ENCODE measurements at regions not wholly inside any gene's neighbourhood (a gene's known extent, or its start where the extent isn't known, plus 50 kb on each side); places are given as distances from the start of the nearest gene placed in this dataset.
"Not testable (repeated sequence)": the region's sequence is repeated elsewhere in the genome, so short reads cannot be mapped to it uniquely, and the experiment has no call there.

- Mint-ChIP-seq H3K27ac (no peak overlapping the region), H3K9me3 (no peaks in the 10 kb centered on the region), H3K4me3 (no peak overlapping the region), H3K4me1 (ENCODE audit: low read depth) (peaks cover 2% of the 10 kb centered on the region), H3K27me3 (ENCODE audit: low read depth) (no peaks in the 10 kb centered on the region), H3K36me3 (ENCODE audit: low read depth) (no peaks in the 10 kb centered on the region)
- DNase-seq (ENCODE audit: low spot score): no peak
Measured at GRCh38 chr18:70418546-70419311, 129.9 kb downstream of the SOCS6 start.

DNA sequence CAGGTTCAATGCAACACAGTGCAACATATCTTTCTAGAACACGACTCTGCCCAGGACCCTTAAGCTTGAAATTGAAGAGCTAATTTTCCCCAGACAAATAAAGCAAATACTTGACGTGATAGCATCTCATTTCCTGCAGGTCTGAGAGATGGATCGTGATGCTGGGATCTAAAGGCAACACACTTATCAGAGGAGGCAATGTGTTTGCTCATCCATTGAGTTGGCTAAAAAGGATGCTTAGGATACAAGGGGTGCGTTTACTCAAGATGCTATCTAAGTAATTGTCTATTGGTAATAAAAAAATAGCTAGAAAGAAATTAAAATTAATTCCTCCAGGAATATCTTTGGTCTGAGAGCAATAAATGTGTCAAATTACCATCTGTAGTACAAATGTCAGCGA lies 129.0 kb downstream of the SOCS6 start:
- no peak overlapping the region for H3K4me3 Mint-ChIP-seq
- no peaks in the 10 kb centered on the region for H3K36me3 Mint-ChIP-seq (ENCODE audit: low read depth)
- no peaks in the 10 kb centered on the region for H3K9me3 Mint-ChIP-seq
- H3K27me3 Mint-ChIP-seq (ENCODE audit: low read depth): no peaks in the 10 kb centered on the region
- no peak for DNase-seq (ENCODE audit: low spot score)
- H3K4me1 Mint-ChIP-seq (ENCODE audit: low read depth): no peaks in the 10 kb centered on the region
- no peak overlapping the region for H3K27ac Mint-ChIP-seq

DNA sequence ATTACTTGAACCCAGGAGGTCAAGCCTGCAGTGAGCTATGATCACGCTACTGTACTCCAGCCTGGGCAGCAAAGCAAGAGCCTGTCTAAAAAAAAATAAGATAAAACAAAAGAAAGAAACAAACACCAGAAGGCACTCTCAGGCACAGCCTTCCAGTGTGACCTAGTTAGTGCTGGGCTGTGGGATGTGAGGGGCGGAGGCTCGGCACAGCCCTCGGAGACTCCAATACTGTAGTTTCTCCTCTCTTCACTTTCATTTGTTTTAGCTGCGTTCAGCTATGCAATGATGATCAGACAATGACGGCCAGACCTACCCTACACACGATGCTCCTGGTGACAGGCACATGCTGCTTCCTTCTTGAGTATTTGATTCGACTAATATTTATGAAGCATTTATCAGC lies 127.7 kb downstream of the SOCS6 start:
- no peak overlapping the region for H3K4me3 Mint-ChIP-seq
- H3K36me3 Mint-ChIP-seq (ENCODE audit: low read depth): no peaks in the 10 kb centered on the region
- no peaks in the 10 kb centered on the region for H3K9me3 Mint-ChIP-seq
- H3K27ac Mint-ChIP-seq: no peak overlapping the region
- H3K4me1 Mint-ChIP-seq (ENCODE audit: low read depth): no peaks in the 10 kb centered on the region
- no peaks in the 10 kb centered on the region for H3K27me3 Mint-ChIP-seq (ENCODE audit: low read depth)
- no peak for DNase-seq (ENCODE audit: low spot score)

DNA sequence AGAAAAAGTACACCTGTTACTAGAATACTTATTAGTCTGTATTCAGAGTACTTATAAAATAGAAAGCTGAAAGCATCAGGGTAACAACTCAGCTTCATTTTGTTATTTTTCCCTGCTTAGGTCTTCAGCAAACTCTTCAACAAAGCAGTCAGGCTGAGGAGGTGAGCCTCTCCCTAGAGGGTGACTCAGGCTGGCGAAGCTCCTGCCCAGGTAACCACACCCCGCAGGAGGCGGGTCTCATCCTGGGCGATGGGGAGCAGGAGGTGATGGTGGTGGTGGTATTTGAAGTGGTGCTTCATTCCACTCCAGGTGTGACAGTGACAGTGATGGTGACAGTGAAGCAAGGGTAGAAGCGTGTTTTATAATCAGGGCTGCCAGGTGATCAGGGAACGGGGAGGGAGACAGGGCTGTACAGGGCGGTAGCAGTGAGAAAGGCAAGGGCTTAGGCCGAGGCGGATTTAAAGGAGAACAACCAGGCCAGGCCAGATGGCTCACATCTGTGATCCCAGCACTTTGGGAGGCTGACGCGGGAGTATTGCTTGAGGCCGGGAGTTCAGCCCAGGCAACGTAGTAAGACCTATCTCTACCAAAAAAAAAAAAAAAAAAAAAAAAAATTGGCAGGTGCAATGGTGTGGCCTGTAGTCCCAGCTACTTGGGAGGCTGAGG lies 127.1 kb downstream of the SOCS6 start:
- Mint-ChIP-seq H3K9me3 (no peaks in the 10 kb centered on the region), H3K4me1 (ENCODE audit: low read depth) (no peaks in the 10 kb centered on the region), H3K27ac (no peak overlapping the region), H3K4me3 (no peak overlapping the region), H3K27me3 (ENCODE audit: low read depth) (no peaks in the 10 kb centered on the region), H3K36me3 (ENCODE audit: low read depth) (no peaks in the 10 kb centered on the region)
- DNase-seq (ENCODE audit: low spot score): no peak

- no peaks in the 10 kb centered on the region for H3K36me3 Mint-ChIP-seq (ENCODE audit: low read depth)
- H3K27ac Mint-ChIP-seq: no peak overlapping the region
- no peaks in the 10 kb centered on the region for H3K9me3 Mint-ChIP-seq
- no peak overlapping the region for H3K4me3 Mint-ChIP-seq
- H3K27me3 Mint-ChIP-seq (ENCODE audit: low read depth): no peaks in the 10 kb centered on the region
- H3K4me1 Mint-ChIP-seq (ENCODE audit: low read depth): no peaks in the 10 kb centered on the region
- DNase-seq (ENCODE audit: low spot score): no peak
Measured at GRCh38 chr18:70414315-70414900, 125.6 kb downstream of the SOCS6 start.

DNA sequence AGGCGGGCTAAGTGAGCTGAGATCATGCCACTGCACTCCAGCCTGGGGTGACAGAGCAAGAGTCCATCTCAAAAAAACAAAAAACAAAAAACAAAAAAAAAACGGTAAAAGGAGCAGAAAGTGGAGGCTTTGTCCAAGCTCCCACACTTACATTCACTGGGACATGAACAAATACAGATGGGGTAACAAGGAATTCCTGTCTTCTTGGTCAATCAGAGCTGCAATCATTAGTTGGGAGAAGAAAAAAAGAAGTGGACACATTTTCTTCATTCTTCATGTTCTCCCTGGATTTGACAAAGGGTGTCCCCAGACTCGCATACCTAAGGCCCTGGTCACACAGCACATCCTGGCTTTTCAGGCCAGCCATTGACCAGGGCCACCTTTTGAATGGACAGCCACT lies 124.6 kb downstream of the SOCS6 start:
- H3K27ac Mint-ChIP-seq: no peak overlapping the region
- no peak overlapping the region for H3K4me3 Mint-ChIP-seq
- no peaks in the 10 kb centered on the region for H3K9me3 Mint-ChIP-seq
- no peaks in the 10 kb centered on the region for H3K36me3 Mint-ChIP-seq (ENCODE audit: low read depth)
- no peaks in the 10 kb centered on the region for H3K27me3 Mint-ChIP-seq (ENCODE audit: low read depth)
- no peaks in the 10 kb centered on the region for H3K4me1 Mint-ChIP-seq (ENCODE audit: low read depth)
- DNase-seq (ENCODE audit: low spot score): no peak

DNA sequence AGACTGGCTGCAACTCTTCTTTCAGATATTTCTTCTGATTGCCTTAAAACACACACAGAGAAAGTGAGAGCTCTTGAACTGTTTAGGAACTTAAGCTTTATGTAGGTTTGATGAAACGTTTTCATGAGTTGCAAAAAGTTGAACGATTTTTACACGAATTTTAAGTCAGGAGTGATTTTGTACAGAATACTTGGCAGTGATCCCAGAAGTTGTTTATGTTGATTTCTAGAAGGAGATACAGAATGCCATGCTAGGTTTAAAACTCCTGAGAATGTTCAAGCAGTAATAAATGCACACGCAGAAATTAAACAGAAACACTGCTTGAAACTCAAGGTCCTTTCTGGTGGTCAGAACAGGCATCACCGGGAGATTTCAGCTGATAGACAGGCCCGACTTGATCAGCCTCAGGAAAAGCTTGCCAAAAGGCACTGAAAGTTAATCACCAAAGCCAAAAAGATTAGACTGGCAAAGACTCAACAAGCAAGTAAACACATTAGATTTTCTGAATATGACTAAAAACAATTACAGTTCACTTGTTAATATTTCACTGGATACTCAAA lies 123.1 kb downstream of the SOCS6 start:
- DNase-seq (ENCODE audit: low spot score): no peak
- H3K4me1 Mint-ChIP-seq (ENCODE audit: low read depth): no peaks in the 10 kb centered on the region

GRCh38 chr18:70411307-70411706 lies 122.5 kb downstream of the SOCS6 start:
- no peak overlapping the region for H3K4me3 Mint-ChIP-seq
- no peak for DNase-seq (ENCODE audit: low spot score)
- no peaks in the 10 kb centered on the region for H3K36me3 Mint-ChIP-seq (ENCODE audit: low read depth)
- H3K9me3 Mint-ChIP-seq: no peaks in the 10 kb centered on the region
- H3K27me3 Mint-ChIP-seq (ENCODE audit: low read depth): no peaks in the 10 kb centered on the region
- H3K27ac Mint-ChIP-seq: no peak overlapping the region
- no peaks in the 10 kb centered on the region for H3K4me1 Mint-ChIP-seq (ENCODE audit: low read depth)

More for the DNA sequence above, 123.1 kb downstream of the SOCS6 start:
- Mint-ChIP-seq H3K36me3 (ENCODE audit: low read depth) (no peaks in the 10 kb centered on the region), H3K27ac (no peak overlapping the region), H3K4me3 (no peak overlapping the region), H3K27me3 (ENCODE audit: low read depth) (no peaks in the 10 kb centered on the region), H3K9me3 (no peaks in the 10 kb centered on the region)

GRCh38 chr18:70405052-70405451 lies 116.2 kb downstream of the SOCS6 start:
- no peak overlapping the region for H3K27ac Mint-ChIP-seq
- no peaks in the 10 kb centered on the region for H3K9me3 Mint-ChIP-seq
- H3K27me3 Mint-ChIP-seq (ENCODE audit: low read depth): no peaks in the 10 kb centered on the region
- H3K4me1 Mint-ChIP-seq (ENCODE audit: low read depth): no peaks in the 10 kb centered on the region
- H3K4me3 Mint-ChIP-seq: no peak overlapping the region
- H3K36me3 Mint-ChIP-seq (ENCODE audit: low read depth): no peaks in the 10 kb centered on the region
- DNase-seq (ENCODE audit: low spot score): no peak

DNA sequence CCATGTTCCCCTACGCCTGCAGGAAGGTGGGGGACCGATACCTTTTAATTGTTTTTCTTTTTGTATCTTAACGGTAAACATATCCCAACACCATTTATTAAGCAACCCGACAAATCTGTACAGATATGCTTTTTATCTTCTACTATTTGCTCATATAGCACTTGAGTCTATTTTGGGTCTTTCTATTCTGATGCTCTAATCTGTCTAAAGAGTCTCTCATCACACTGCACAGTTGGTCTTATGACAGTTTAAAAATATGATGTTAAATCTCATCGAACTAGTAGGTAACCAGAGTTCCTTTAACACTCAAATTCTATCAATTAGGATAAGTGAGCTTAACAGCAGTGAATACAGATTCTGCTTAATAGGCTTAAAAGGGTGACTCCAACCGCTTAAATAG lies 111.6 kb downstream of the SOCS6 start:
- Mint-ChIP-seq H3K4me3 (no peak overlapping the region), H3K36me3 (ENCODE audit: low read depth) (no peaks in the 10 kb centered on the region), H3K27ac (no peak overlapping the region), H3K4me1 (ENCODE audit: low read depth) (no peaks in the 10 kb centered on the region), H3K27me3 (ENCODE audit: low read depth) (no peaks in the 10 kb centered on the region), H3K9me3 (no peaks in the 10 kb centered on the region)
- DNase-seq (ENCODE audit: low spot score): no peak

DNA sequence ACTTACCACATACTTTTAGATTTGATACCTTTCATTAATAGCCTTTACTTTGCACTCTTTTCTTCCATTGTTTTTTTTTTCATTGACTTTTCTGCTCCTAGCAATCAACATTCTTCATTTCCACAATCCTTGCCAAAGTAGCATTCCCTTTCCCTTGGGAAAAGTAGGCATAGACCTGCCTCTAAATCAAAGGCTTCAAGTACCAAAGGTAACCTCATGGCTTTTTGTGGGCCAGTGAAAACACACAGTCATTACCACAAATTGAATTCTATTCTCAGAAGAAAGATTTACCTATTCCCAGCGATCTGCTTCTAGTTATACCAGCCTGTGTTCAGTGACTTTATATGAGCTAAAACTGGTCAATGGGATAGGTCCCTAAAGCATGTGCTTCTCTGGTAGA lies 109.2 kb downstream of the SOCS6 start:
- Mint-ChIP-seq H3K4me3 (no peak overlapping the region), H3K9me3 (no peaks in the 10 kb centered on the region), H3K27ac (no peak overlapping the region), H3K27me3 (ENCODE audit: low read depth) (no peaks in the 10 kb centered on the region), H3K36me3 (ENCODE audit: low read depth) (no peaks in the 10 kb centered on the region), H3K4me1 (ENCODE audit: low read depth) (no peaks in the 10 kb centered on the region)
- DNase-seq (ENCODE audit: low spot score): no peak

GRCh38 chr18:70397259-70397925 lies 108.5 kb downstream of the SOCS6 start:
- DNase-seq (ENCODE audit: low spot score): no peak
- Mint-ChIP-seq H3K36me3 (ENCODE audit: low read depth) (no peaks in the 10 kb centered on the region), H3K4me3 (no peak overlapping the region), H3K27me3 (ENCODE audit: low read depth) (no peaks in the 10 kb centered on the region), H3K9me3 (no peaks in the 10 kb centered on the region), H3K27ac (no peak overlapping the region), H3K4me1 (ENCODE audit: low read depth) (no peaks in the 10 kb centered on the region)

- not testable (repeated sequence) for H3K4me3 Mint-ChIP-seq; DNase-seq (ENCODE audit: low spot score); H3K27ac Mint-ChIP-seq; H3K27me3 Mint-ChIP-seq (ENCODE audit: low read depth); H3K9me3 Mint-ChIP-seq; H3K4me1 Mint-ChIP-seq (ENCODE audit: low read depth); H3K36me3 Mint-ChIP-seq (ENCODE audit: low read depth)
Measured at GRCh38 chr18:70395771-70396170, 106.9 kb downstream of the SOCS6 start.

DNA sequence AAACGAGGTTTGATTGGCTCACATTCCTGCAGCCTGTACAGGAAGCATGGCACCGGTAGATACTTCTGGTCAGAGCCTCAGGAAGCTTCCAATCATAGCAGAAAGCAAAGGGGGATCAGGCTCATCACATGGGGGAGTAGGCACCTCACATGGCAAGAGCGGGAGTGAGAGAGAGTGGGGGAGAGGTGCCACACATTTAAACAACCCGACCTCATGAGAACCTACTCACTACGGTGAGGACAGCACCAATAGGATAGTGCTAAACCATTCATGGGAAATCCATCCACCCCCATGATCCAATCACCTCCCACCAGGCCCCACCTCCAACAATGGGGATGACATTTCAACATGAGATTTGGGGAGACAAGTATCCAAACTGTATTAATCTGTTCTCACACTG lies 105.8 kb downstream of the SOCS6 start:
- no peak overlapping the region for H3K27ac Mint-ChIP-seq
- no peaks in the 10 kb centered on the region for H3K9me3 Mint-ChIP-seq
- H3K4me1 Mint-ChIP-seq (ENCODE audit: low read depth): no peaks in the 10 kb centered on the region
- H3K36me3 Mint-ChIP-seq (ENCODE audit: low read depth): no peaks in the 10 kb centered on the region
- no peak for DNase-seq (ENCODE audit: low spot score)
- no peak overlapping the region for H3K4me3 Mint-ChIP-seq
- no peaks in the 10 kb centered on the region for H3K27me3 Mint-ChIP-seq (ENCODE audit: low read depth)

Data from T-helper 2 cell treated with Interferon-gamma antibody and Interleukin-4, amounts not matched to agents 5 μg/mL and 100 μg/mL, for 36 hours (primary cell).